ENCODE measurements at regions not wholly inside any gene's neighbourhood (a gene's known extent, or its start where the extent isn't known, plus 50 kb on each side); places are given as distances from the start of the nearest gene placed in this dataset.

- ChIA-PET POLR2A (no interaction called here), CTCF (ENCODE audit: low intra/inter-chr PET ratio, low total read pairs) (no interaction called here)
- Histone ChIP-seq H3K4me2 (ENCODE audit: low read depth, low read length) (no peak overlapping the region), H4K20me1 (ENCODE audit: insufficient read depth, low read length) (no peaks in the 10 kb centered on the region), H2AFZ (ENCODE audit: low read length) (no peak overlapping the region), H3K27me3 (ENCODE audit: control insufficient read depth in 1 of 2, insufficient read depth in 2 of 2, low read length in 2 of 2) (no peaks in the 10 kb centered on the region; a peak in 1 of 5 replicates), H3K36me3 (replicated peaks in 1 of 2; ENCODE audit: control insufficient read depth in 1 of 2, insufficient read depth in 2 of 2, low read length in 2 of 2) (no peaks in the 10 kb centered on the region), H3K79me2 (ENCODE audit: insufficient read depth, low read length) (no peaks in the 10 kb centered on the region), H3K9ac (ENCODE audit: insufficient read depth, low read depth, low read length) (no peak overlapping the region), H3K9me3 (ENCODE audit: low read length) (no peaks in the 10 kb centered on the region), H3K4me1 (ENCODE audit: insufficient read depth, low read length) (no peaks in the 10 kb centered on the region), H3K4me3 (replicated peaks in 1 of 3; ENCODE audit: insufficient read depth in 1 of 3, low read depth in 2 of 3, low read length in 3 of 3) (no peak overlapping the region), H3K27ac (ENCODE audit: extremely low read length, insufficient read depth, low read length) (no peak overlapping the region)
- DNase-seq (ENCODE audit: low spot score) = no peak
- no peak for FAIRE-seq
- in situ Hi-C loops (cut with HindIII; ENCODE audit: extremely low pct_ligation_motif_present, low pct_unique_long_range_greater_than_20kb) = no loop called here
- ATAC-seq = no peak
- 64% methylated on average over 5 of the region's 5 CpGs for WGBS (ENCODE audit: low lambda C conversion rate)
- intact Hi-C loops (cut with micrococcal nuclease; ENCODE audit: unreplicated experiment) = no loop called here
- no peak for TF ChIP-seq BCL3 (CRISPR knock-in tag; IDR thresholded peaks at IDR 0.05)
- TF ChIP-seq ZNF512B (CRISPR knock-in tag; IDR thresholded peaks at IDR 0.05; ENCODE audit: borderline replicate concordance) = no peak
- no peak for TF ChIP-seq PRPF4 (IDR thresholded peaks at IDR 0.05; ENCODE audit: low read depth, low read length, poor library complexity, severe bottlenecking)
- no peak for TF ChIP-seq ZNF10 (CRISPR knock-in tag; IDR thresholded peaks at IDR 0.05; ENCODE audit: borderline replicate concordance, low read depth)
- TF ChIP-seq ZNF563 (CRISPR knock-in tag; IDR thresholded peaks at IDR 0.05) = no peak
- TF ChIP-seq PRMT3 (CRISPR knock-in tag; IDR thresholded peaks at IDR 0.05; ENCODE audit: borderline replicate concordance, low read depth) = no peak
- TF ChIP-seq STAG1 (CRISPR knock-in tag; IDR thresholded peaks at IDR 0.05) = no peak
- TF ChIP-seq FOXO1 (CRISPR knock-in tag; IDR thresholded peaks at IDR 0.05) = no peak
- TF ChIP-seq ARNT (IDR thresholded peaks at IDR 0.05) = no peak
- no TSS peak for BruUV-seq (replicated peaks)
Measured at GRCh38 chr15:58261368-58261767, 123.2 kb downstream of the AQP9 start.
